ENCODE measurements at regions not wholly inside any gene's neighbourhood (a gene's known extent, or its start where the extent isn't known, plus 50 kb on each side); places are given as distances from the start of the nearest gene placed in this dataset.

GRCh38 chr3:34033839-34034238, 235.4 kb downstream of the PDCD6IP start:
- TF ChIP-seq, protein P1, sequence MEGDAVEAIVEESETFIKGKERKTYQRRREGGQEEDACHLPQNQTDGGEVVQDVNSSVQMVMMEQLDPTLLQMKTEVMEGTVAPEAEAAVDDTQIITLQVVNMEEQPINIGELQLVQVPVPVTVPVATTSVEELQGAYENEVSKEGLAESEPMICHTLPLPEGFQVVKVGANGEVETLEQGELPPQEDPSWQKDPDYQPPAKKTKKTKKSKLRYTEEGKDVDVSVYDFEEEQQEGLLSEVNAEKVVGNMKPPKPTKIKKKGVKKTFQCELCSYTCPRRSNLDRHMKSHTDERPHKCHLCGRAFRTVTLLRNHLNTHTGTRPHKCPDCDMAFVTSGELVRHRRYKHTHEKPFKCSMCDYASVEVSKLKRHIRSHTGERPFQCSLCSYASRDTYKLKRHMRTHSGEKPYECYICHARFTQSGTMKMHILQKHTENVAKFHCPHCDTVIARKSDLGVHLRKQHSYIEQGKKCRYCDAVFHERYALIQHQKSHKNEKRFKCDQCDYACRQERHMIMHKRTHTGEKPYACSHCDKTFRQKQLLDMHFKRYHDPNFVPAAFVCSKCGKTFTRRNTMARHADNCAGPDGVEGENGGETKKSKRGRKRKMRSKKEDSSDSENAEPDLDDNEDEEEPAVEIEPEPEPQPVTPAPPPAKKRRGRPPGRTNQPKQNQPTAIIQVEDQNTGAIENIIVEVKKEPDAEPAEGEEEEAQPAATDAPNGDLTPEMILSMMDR (conservative IDR thresholded peaks at IDR 0.05; ENCODE audit: low read depth in 2 of 2): no peak
- TF ChIP-seq POLR2AphosphoS5 (IDR thresholded peaks at IDR 0.05; ENCODE audit: low read depth) (no peak), EZH2phosphoT487 (IDR thresholded peaks at IDR 0.05; ENCODE audit: unreplicated experiment) (no peak), CREB1 (CRISPR knock-in tag; IDR thresholded peaks at IDR 0.05; ENCODE audit: low read depth) (no peak), JUNB (IDR thresholded peaks at IDR 0.05; ENCODE audit: unreplicated experiment) (no peak), REST (IDR thresholded peaks at IDR 0.05; ENCODE audit: unreplicated experiment) (no peak), EZH2 (IDR thresholded peaks at IDR 0.05; ENCODE audit: low read depth, unreplicated experiment) (no peak), ZNF114 (CRISPR knock-in tag; IDR thresholded peaks at IDR 0.05) (no peak)

Data from GM23338 (cell line).